Heart left ventricle (tissue), 16 donors: ENCODE measurements at regions not wholly inside any gene's neighbourhood (a gene's known extent, or its start where the extent isn't known, plus 50 kb on each side); places are given as distances from the start of the nearest gene placed in this dataset.

Source experiments
- ATAC-seq, 4 donors: fragments of 200-7000 bp; cut with Tn5 transposase; one replicate each; pipeline ENCODE4 v1.9.1; 2020 to 2022; ENCODE audit warnings: moderate library complexity in 4 of 4, mild to moderate bottlenecking in 3 of 4, moderate number of reproducible peaks in 1 of 4
- DNase-seq, 5 donors: peaks; one replicate each; pipeline ENCODE4 v3.0.0-alpha.2; 2020
- H3K27ac ChIP-seq, 12 donors: fragments of 200-600 bp; sonication (generic) in 4 of 12; one replicate each; pipeline versions ENCODE4 v1.5.0 to v1.8.0; 2016 to 2022; ENCODE audit warnings: mild to moderate bottlenecking in 2 of 12
- H3K27me3 ChIP-seq, 9 donors: fragments of 200-600 bp; sonication (generic) in 2 of 9; one replicate each; pipeline versions ENCODE4 v1.5.1 to v1.8.0; 2016 to 2022; ENCODE audit warnings: mild to moderate bottlenecking in 3 of 9
- H3K36me3 ChIP-seq, 9 donors: fragments of 200-600 bp; sonication (generic) in 2 of 9; one replicate each; pipeline versions ENCODE4 v1.5.0 to v1.8.0; 2018 to 2022; ENCODE audit warnings: mild to moderate bottlenecking in 2 of 9
- H3K4me1 ChIP-seq, 12 donors: fragments of 200-600 bp; sonication (generic) in 4 of 12; one replicate each; pipeline versions ENCODE4 v1.5.0 to v1.8.0; 2016 to 2022; ENCODE audit warnings: mild to moderate bottlenecking in 3 of 12
- H3K4me3 ChIP-seq, 12 donors: fragments of 200-600 bp; sonication (generic) in 4 of 12; one replicate each; pipeline versions ENCODE4 v1.5.0 to v1.8.0; 2017 to 2022; ENCODE audit warnings: mild to moderate bottlenecking in 9 of 12, moderate library complexity in 4 of 12
- H3K9me3 ChIP-seq, 12 donors: fragments of 200-600 bp; sonication (generic) in 4 of 12; one replicate each; pipeline versions ENCODE4 v1.5.0 to v1.8.0; 2016 to 2022; ENCODE audit warnings: mild to moderate bottlenecking in 1 of 12
- CTCF ChIP-seq, 12 donors: fragments of 200-600 bp; sonication (generic) in 4 of 12; IDR thresholded peaks; one replicate each; pipeline versions ENCODE4 v1.5.0 to v1.8.0; 2018 to 2022; ENCODE audit warnings: antibody characterized with exemption in 12 of 12, mild to moderate bottlenecking in 5 of 12
- POLR2A ChIP-seq, 2 donors: fragments of 450-650 bp; IDR thresholded peaks; one replicate each; pipeline ENCODE4 v1.6.1; 2017; ENCODE audit warnings: antibody characterized with exemption in 2 of 2, mild to moderate bottlenecking in 2 of 2, moderate library complexity in 2 of 2
- WGBS, 4 donors: extraction: QIAGEN DNeasy Blood & Tissue Kit in 2 of 4; methylation state at CpG; one replicate each; pipeline versions ENCODE4 v1.1.5 to v1.1.7; 2013 to 2018; 5-methylcytosine and 5-hydroxymethylcytosine counted together
- intact Hi-C, 10 donors: fragments of 100-400 bp; cut with DNase I; formaldehyde crosslinking; loops; one replicate each; pipeline versions ENCODE4 v1.11.1 to v1.14.2; 2022
- donor health status: ischemic (EF 13 %, LVEDD 7.1; RV severe dilation, severe dysfunction).
- donor health status: healthy with polysubstance abuse.
- donor health status: DM: no; HTN: yes; CAD: no.
- donor health status: DM: no; HTN: no; CAD: no.
- donor health status: ischemic (EF 25% LVEDD 6.9; RV normal size, moderate dysfunction).
- donor health status: ischemic (EF 25% LVEDD 5.7; RV mildly dilated, moderate dysfunction).
- donor health status: healthy.
- donor health status: DM: yes; HTN: yes; CAD: no.
- donor health status: ischemic (EF 35%, LVEDD 5.7; RV mildly dilated, moderate dysfunction).
- donor health status: nonischemic (EF 11% LVEDD 7.7; RV severe dilation, severe dysfunction).
- donor health status: DM: yes; HTN: yes; CAD: no.
- donor health status: PGD.
- donor health status: ischemic (EF 29% LVEDD 5.4; RV normal size, mild dysfunction).
- donor health status: nonischemic (EF 23%, LVEDD 6.1; RV moderate dilation, normal function).

GRCh38 chr1:38551318-38552307 is 308.0 kb downstream of the RRAGC start:
- DNase-seq (no peak), ATAC-seq (no peak)
- H3K4me3 ChIP-seq, result no peak overlapping the region
- intact Hi-C loops, result no loop called here
- no peak overlapping the region for H3K27ac ChIP-seq
- no peaks in the 10 kb centered on the region for H3K4me1 ChIP-seq
- H3K9me3 ChIP-seq, result no peaks in the 10 kb centered on the region
- WGBS, 4 donors, result 68 to 74% (median 73%) methylated on average over 18 to 19 of the region's 19 CpGs
- H3K36me3 ChIP-seq, result no peaks in the 10 kb centered on the region
- peaks cover 0 to 13% (median 4%) of the 10 kb centered on the region in 9 donors for H3K27me3 ChIP-seq
- TF ChIP-seq POLR2A (IDR thresholded peaks at IDR 0.05) (no peak), CTCF (IDR thresholded peaks at IDR 0.05) (no peak)

GRCh38 chr1:38549191-38549590 is 310.4 kb downstream of the RRAGC start:
- TF ChIP-seq CTCF (IDR thresholded peaks at IDR 0.05) (no peak), POLR2A (IDR thresholded peaks at IDR 0.05) (no peak)
- no peak for DNase-seq
- H3K4me3 ChIP-seq, result no peak overlapping the region
- H3K27me3 ChIP-seq, result peaks cover 0 to 13% (median 4%) of the 10 kb centered on the region in 9 donors
- no peak for ATAC-seq
- intact Hi-C loops, result no loop called here
- WGBS, 4 donors, result 78 to 86% (median 81%) methylated on average over 3 of the region's 3 CpGs
- no peaks in the 10 kb centered on the region for H3K9me3 ChIP-seq
- no peaks in the 10 kb centered on the region for H3K4me1 ChIP-seq
- no peak overlapping the region for H3K27ac ChIP-seq
- H3K36me3 ChIP-seq, result no peaks in the 10 kb centered on the region

- Histone ChIP-seq H3K4me1 (no peaks in the 10 kb centered on the region), H3K36me3 (no peaks in the 10 kb centered on the region), H3K27ac (no peak overlapping the region), H3K27me3 (peaks cover 0 to 13% (median 4%) of the 10 kb centered on the region in 9 donors), H3K4me3 (no peak overlapping the region), H3K9me3 (no peaks in the 10 kb centered on the region)
- ATAC-seq (no peak), DNase-seq (no peak)
- intact Hi-C loops, result no loop called here
- WGBS, 4 donors, result 72 to 83% (median 75%) methylated on average over 6 of the region's 6 CpGs
- TF ChIP-seq CTCF (IDR thresholded peaks at IDR 0.05) (no peak), POLR2A (IDR thresholded peaks at IDR 0.05) (no peak)
Measured at GRCh38 chr1:38547321-38547720, 312.3 kb downstream of the RRAGC start.

GRCh38 chr1:38546636-38547035 is 312.9 kb downstream of the RRAGC start:
- Histone ChIP-seq H3K36me3 (no peaks in the 10 kb centered on the region), H3K27ac (no peak overlapping the region), H3K4me3 (no peak overlapping the region), H3K4me1 (no peaks in the 10 kb centered on the region), H3K9me3 (no peaks in the 10 kb centered on the region), H3K27me3 (peaks cover 0 to 13% (median 4%) of the 10 kb centered on the region in 9 donors)
- TF ChIP-seq CTCF (IDR thresholded peaks at IDR 0.05) (no peak), POLR2A (IDR thresholded peaks at IDR 0.05) (no peak)
- intact Hi-C loops, result no loop called here
- DNase-seq (no peak), ATAC-seq (no peak)
- WGBS, 4 donors, result 45 to 53% (median 45%) methylated on average over 6 of the region's 6 CpGs
